Astrocyte of the spinal cord (primary cell): ENCODE measurements at regions not wholly inside any gene's neighbourhood (a gene's known extent, or its start where the extent isn't known, plus 50 kb on each side); places are given as distances from the start of the nearest gene placed in this dataset.

Experiments used
- DNase-seq: peaks from one replicate; pipeline ENCODE4 v3.0.0; 2011; ENCODE audit warnings: low read depth, low spot score
- H3K4me3 ChIP-seq: 2 replicates; pipeline ENCODE4 v1.5.1; 2011; ENCODE audit warnings: low read depth, mild to moderate bottlenecking, low read length, moderate library complexity
- in situ Hi-C: cut with HindIII; loops from 2 replicates; pipeline ENCODE4 v1.10.0; 2017; ENCODE audit warnings: low sequenced_read_pairs
- TF ChIP-seq, protein P1 (sequence below): IDR thresholded peaks from 2 replicates; pipeline ENCODE4 v1.5.1; 2012; ENCODE audit warnings: low read depth, mild to moderate bottlenecking, low read length, inconsistent platforms

- H3K4me3 ChIP-seq: no peak overlapping the region
- DNase-seq: no peak
- in situ Hi-C loops: no loop called here
- TF ChIP-seq, protein P1, sequence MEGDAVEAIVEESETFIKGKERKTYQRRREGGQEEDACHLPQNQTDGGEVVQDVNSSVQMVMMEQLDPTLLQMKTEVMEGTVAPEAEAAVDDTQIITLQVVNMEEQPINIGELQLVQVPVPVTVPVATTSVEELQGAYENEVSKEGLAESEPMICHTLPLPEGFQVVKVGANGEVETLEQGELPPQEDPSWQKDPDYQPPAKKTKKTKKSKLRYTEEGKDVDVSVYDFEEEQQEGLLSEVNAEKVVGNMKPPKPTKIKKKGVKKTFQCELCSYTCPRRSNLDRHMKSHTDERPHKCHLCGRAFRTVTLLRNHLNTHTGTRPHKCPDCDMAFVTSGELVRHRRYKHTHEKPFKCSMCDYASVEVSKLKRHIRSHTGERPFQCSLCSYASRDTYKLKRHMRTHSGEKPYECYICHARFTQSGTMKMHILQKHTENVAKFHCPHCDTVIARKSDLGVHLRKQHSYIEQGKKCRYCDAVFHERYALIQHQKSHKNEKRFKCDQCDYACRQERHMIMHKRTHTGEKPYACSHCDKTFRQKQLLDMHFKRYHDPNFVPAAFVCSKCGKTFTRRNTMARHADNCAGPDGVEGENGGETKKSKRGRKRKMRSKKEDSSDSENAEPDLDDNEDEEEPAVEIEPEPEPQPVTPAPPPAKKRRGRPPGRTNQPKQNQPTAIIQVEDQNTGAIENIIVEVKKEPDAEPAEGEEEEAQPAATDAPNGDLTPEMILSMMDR: no peak
Observed at GRCh38 chr2:206219957-206220356, 54.5 kb upstream of the ZDBF2 start.

GRCh38 chr2:206220997-206221396, 53.5 kb upstream of the ZDBF2 start:
- TF ChIP-seq, protein P1: no peak
- DNase-seq: no peak

More at GRCh38 chr2:206220997-206221396, 53.5 kb upstream of the ZDBF2 start:
- in situ Hi-C loops: no loop called here
- H3K4me3 ChIP-seq: no peak overlapping the region
